ENCODE measurements at regions not wholly inside any gene's neighbourhood (a gene's known extent, or its start where the extent isn't known, plus 50 kb on each side); places are given as distances from the start of the nearest gene placed in this dataset.
A peak's percentile ranks its signal among the peaks of the same experiment; 100 is the strongest.
"Not testable (repeated sequence)": the region's sequence is repeated elsewhere in the genome, so short reads cannot be mapped to it uniquely, and the experiment has no call there.

DNA sequence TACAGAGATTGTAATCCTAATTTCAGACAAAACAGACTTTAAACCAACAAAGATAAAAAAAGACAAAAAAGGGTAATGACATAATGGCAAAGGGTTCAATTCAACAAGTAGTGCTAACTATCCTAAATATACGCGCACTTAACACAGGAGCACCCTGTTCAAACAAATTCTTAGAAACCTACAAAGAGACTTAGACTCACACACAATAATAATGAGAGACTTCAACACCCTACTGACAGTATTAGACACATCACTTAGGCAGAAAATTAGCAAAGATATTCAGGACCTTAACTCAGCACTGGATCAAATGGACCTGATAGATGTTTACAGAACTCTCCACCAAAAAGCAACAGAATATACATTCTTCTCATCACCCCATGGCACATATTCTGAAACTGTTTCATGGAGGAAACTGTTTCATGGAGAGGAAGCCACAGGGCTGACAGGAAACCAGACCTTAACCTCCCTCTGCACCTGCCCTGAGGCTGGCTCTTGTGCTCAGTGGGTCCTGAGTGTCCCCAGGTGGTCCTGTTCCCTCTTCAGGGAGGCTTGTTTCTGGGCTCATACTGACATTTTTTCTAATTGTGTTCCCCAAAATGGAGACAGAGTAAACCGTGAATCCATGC lies 54.7 kb downstream of the OR4M2 start:
- POLR2A ChIA-PET; H3K36me3 ChIP-seq (ENCODE audit: control insufficient read depth in 2 of 2, extremely low read depth in 1 of 2, insufficient read depth in 1 of 2, low read length in 1 of 2); H3K4me1 ChIP-seq (ENCODE audit: control insufficient read depth in 1 of 2, extremely low read depth in 1 of 2, insufficient read depth in 2 of 2, low read length in 2 of 2); H3K4me3 Mint-ChIP-seq; H3K9me3 Mint-ChIP-seq; CTCF ChIA-PET; H3K27ac Mint-ChIP-seq; H3K4me1 Mint-ChIP-seq; H3K27me3 ChIP-seq (replicated peaks in 1 of 2; ENCODE audit: control insufficient read depth in 2 of 2, extremely low read depth in 1 of 2, insufficient read depth in 2 of 2, low read length in 1 of 2); H3K27ac ChIP-seq (ENCODE audit: low read length); H3K36me3 Mint-ChIP-seq; H3K27me3 Mint-ChIP-seq; H3K4me3 ChIP-seq (ENCODE audit: control insufficient read depth in 1 of 2, extremely low read depth in 1 of 2, low read length in 1 of 2); DNase-seq; H3K9me3 ChIP-seq: not testable (repeated sequence)
- peak; percentile 88 to 96 (median 94) for ATAC-seq (replicated peaks in 1 of 4)
- WGBS (ENCODE audit: insufficient coverage), result no CpG with 5 or more reads among the region's 3 CpGs

DNA sequence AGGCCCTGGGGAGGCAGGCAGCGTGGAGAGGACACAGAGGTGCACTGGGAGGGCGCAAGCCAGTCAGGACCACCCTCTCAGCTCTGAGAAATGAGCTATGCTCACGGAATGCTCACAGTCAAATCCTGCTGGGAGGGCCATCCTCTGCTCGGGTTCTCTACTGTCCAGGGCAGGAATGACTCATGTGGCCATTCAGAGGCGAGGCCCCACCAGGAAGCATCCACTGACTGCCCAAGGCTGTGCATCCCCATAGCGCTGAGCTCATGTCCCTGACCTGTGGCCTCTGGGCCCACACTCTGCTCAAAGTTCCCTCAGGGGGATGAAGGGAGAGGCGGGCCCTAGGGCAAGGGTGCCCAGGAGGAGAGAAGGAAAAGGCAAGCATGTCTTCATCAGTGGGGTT lies 57.2 kb downstream of the OR4M2 start:
- H3K9me3 Mint-ChIP-seq; H3K4me3 Mint-ChIP-seq; H3K9me3 ChIP-seq; H3K4me1 ChIP-seq (ENCODE audit: control insufficient read depth in 1 of 2, extremely low read depth in 1 of 2, insufficient read depth in 2 of 2, low read length in 2 of 2); H3K27ac ChIP-seq (ENCODE audit: low read length); H3K4me3 ChIP-seq (ENCODE audit: control insufficient read depth in 1 of 2, extremely low read depth in 1 of 2, low read length in 1 of 2); CTCF ChIA-PET; H3K36me3 ChIP-seq (ENCODE audit: control insufficient read depth in 2 of 2, extremely low read depth in 1 of 2, insufficient read depth in 1 of 2, low read length in 1 of 2); H3K4me1 Mint-ChIP-seq; H3K27me3 Mint-ChIP-seq; DNase-seq; H3K27me3 ChIP-seq (replicated peaks in 1 of 2; ENCODE audit: control insufficient read depth in 2 of 2, extremely low read depth in 1 of 2, insufficient read depth in 2 of 2, low read length in 1 of 2); H3K27ac Mint-ChIP-seq; H3K36me3 Mint-ChIP-seq; ATAC-seq (replicated peaks in 1 of 4); POLR2A ChIA-PET: not testable (repeated sequence)
- WGBS (ENCODE audit: insufficient coverage), result no CpG with 5 or more reads among the region's 7 CpGs

- POLR2A ChIA-PET; H3K36me3 Mint-ChIP-seq; H3K36me3 ChIP-seq (ENCODE audit: control insufficient read depth in 2 of 2, extremely low read depth in 1 of 2, insufficient read depth in 1 of 2, low read length in 1 of 2); H3K9me3 ChIP-seq; CTCF ChIA-PET; H3K27ac ChIP-seq (ENCODE audit: low read length); DNase-seq; H3K27me3 ChIP-seq (replicated peaks in 1 of 2; ENCODE audit: control insufficient read depth in 2 of 2, extremely low read depth in 1 of 2, insufficient read depth in 2 of 2, low read length in 1 of 2); H3K9me3 Mint-ChIP-seq; H3K27ac Mint-ChIP-seq; H3K4me3 ChIP-seq (ENCODE audit: control insufficient read depth in 1 of 2, extremely low read depth in 1 of 2, low read length in 1 of 2); H3K4me1 ChIP-seq (ENCODE audit: control insufficient read depth in 1 of 2, extremely low read depth in 1 of 2, insufficient read depth in 2 of 2, low read length in 2 of 2); H3K4me3 Mint-ChIP-seq; H3K27me3 Mint-ChIP-seq; H3K4me1 Mint-ChIP-seq: not testable (repeated sequence)
- WGBS (ENCODE audit: insufficient coverage), result no CpG with 5 or more reads among the region's 9 CpGs
- ATAC-seq (replicated peaks in 1 of 4), result peak in 2 of 4 experiments; percentile 36 to 40
Observed at GRCh38 chr15:22141106-22141505, 60.8 kb downstream of the OR4M2 start.

GRCh38 chr15:22148109-22148508 lies 67.8 kb downstream of the OR4M2 start:
- H3K4me3 Mint-ChIP-seq; H3K36me3 Mint-ChIP-seq; H3K27ac Mint-ChIP-seq; H3K9me3 ChIP-seq; CTCF ChIA-PET; POLR2A ChIA-PET; H3K27me3 ChIP-seq (replicated peaks in 1 of 2; ENCODE audit: control insufficient read depth in 2 of 2, extremely low read depth in 1 of 2, insufficient read depth in 2 of 2, low read length in 1 of 2); H3K4me1 ChIP-seq (ENCODE audit: control insufficient read depth in 1 of 2, extremely low read depth in 1 of 2, insufficient read depth in 2 of 2, low read length in 2 of 2); H3K4me1 Mint-ChIP-seq; H3K27me3 Mint-ChIP-seq; H3K27ac ChIP-seq (ENCODE audit: low read length); DNase-seq; H3K4me3 ChIP-seq (ENCODE audit: control insufficient read depth in 1 of 2, extremely low read depth in 1 of 2, low read length in 1 of 2); H3K9me3 Mint-ChIP-seq; H3K36me3 ChIP-seq (ENCODE audit: control insufficient read depth in 2 of 2, extremely low read depth in 1 of 2, insufficient read depth in 1 of 2, low read length in 1 of 2): not testable (repeated sequence)
- peak; percentile 96 to 100 (median 96) for ATAC-seq (replicated peaks in 1 of 4)
- no CpG with 5 or more reads among the region's 7 CpGs for WGBS (ENCODE audit: insufficient coverage)

DNA sequence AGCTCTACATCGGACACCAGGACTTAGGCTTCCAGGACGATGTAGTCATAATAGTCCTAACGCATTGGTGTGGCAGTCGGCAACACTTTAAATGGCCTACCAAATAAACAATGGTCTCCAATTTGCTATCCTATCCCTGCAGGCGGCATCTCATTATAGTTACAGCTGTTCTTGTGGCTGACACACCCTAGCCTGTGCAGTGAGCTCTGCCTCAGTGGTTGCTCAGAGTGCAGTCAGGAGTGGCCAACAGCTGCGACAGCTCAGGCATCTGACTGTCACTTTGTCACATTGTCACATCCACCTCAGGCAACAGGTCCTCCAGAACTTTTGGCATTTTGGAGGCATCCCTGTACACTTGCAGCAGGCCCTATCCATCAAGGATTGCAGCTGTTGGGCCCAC lies 77.9 kb downstream of the OR4M2 start:
- POLR2A ChIA-PET; H3K27me3 Mint-ChIP-seq; H3K4me1 Mint-ChIP-seq; H3K27me3 ChIP-seq (replicated peaks in 1 of 2; ENCODE audit: control insufficient read depth in 2 of 2, extremely low read depth in 1 of 2, insufficient read depth in 2 of 2, low read length in 1 of 2); CTCF ChIA-PET; H3K36me3 Mint-ChIP-seq; H3K4me3 ChIP-seq (ENCODE audit: control insufficient read depth in 1 of 2, extremely low read depth in 1 of 2, low read length in 1 of 2); H3K4me3 Mint-ChIP-seq; H3K27ac ChIP-seq (ENCODE audit: low read length); ATAC-seq (replicated peaks in 1 of 4); H3K36me3 ChIP-seq (ENCODE audit: control insufficient read depth in 2 of 2, extremely low read depth in 1 of 2, insufficient read depth in 1 of 2, low read length in 1 of 2); H3K4me1 ChIP-seq (ENCODE audit: control insufficient read depth in 1 of 2, extremely low read depth in 1 of 2, insufficient read depth in 2 of 2, low read length in 2 of 2); H3K9me3 Mint-ChIP-seq; H3K9me3 ChIP-seq; DNase-seq; H3K27ac Mint-ChIP-seq: not testable (repeated sequence)
- no CpG with 5 or more reads among the region's 6 CpGs for WGBS (ENCODE audit: insufficient coverage)

- H3K27ac Mint-ChIP-seq; CTCF ChIA-PET; H3K36me3 Mint-ChIP-seq; H3K36me3 ChIP-seq (ENCODE audit: control insufficient read depth in 2 of 2, extremely low read depth in 1 of 2, insufficient read depth in 1 of 2, low read length in 1 of 2); POLR2A ChIA-PET; H3K9me3 Mint-ChIP-seq; H3K27ac ChIP-seq (ENCODE audit: low read length); DNase-seq; H3K4me1 ChIP-seq (ENCODE audit: control insufficient read depth in 1 of 2, extremely low read depth in 1 of 2, insufficient read depth in 2 of 2, low read length in 2 of 2); H3K4me1 Mint-ChIP-seq; H3K4me3 ChIP-seq (ENCODE audit: control insufficient read depth in 1 of 2, extremely low read depth in 1 of 2, low read length in 1 of 2); H3K4me3 Mint-ChIP-seq; H3K27me3 ChIP-seq (replicated peaks in 1 of 2; ENCODE audit: control insufficient read depth in 2 of 2, extremely low read depth in 1 of 2, insufficient read depth in 2 of 2, low read length in 1 of 2); H3K27me3 Mint-ChIP-seq; H3K9me3 ChIP-seq: not testable (repeated sequence)
- no CpG with 5 or more reads among the region's 8 CpGs for WGBS (ENCODE audit: insufficient coverage)
- peak; percentile 62 to 67 (median 64) for ATAC-seq (replicated peaks in 1 of 4)
Observed at GRCh38 chr15:22160283-22160682, 80.0 kb downstream of the OR4M2 start.

GRCh38 chr15:22160741-22161140 lies 80.4 kb downstream of the OR4M2 start:
- POLR2A ChIA-PET, CTCF ChIA-PET: not testable (repeated sequence)

More at GRCh38 chr15:22160741-22161140, 80.4 kb downstream of the OR4M2 start:
- not testable (repeated sequence) for H3K27me3 Mint-ChIP-seq; DNase-seq; H3K4me1 Mint-ChIP-seq; H3K4me3 ChIP-seq (ENCODE audit: control insufficient read depth in 1 of 2, extremely low read depth in 1 of 2, low read length in 1 of 2); H3K36me3 Mint-ChIP-seq; H3K4me1 ChIP-seq (ENCODE audit: control insufficient read depth in 1 of 2, extremely low read depth in 1 of 2, insufficient read depth in 2 of 2, low read length in 2 of 2); H3K27me3 ChIP-seq (replicated peaks in 1 of 2; ENCODE audit: control insufficient read depth in 2 of 2, extremely low read depth in 1 of 2, insufficient read depth in 2 of 2, low read length in 1 of 2); H3K9me3 ChIP-seq; H3K27ac ChIP-seq (ENCODE audit: low read length); H3K36me3 ChIP-seq (ENCODE audit: control insufficient read depth in 2 of 2, extremely low read depth in 1 of 2, insufficient read depth in 1 of 2, low read length in 1 of 2); H3K4me3 Mint-ChIP-seq; H3K9me3 Mint-ChIP-seq; H3K27ac Mint-ChIP-seq
- WGBS (ENCODE audit: insufficient coverage), result no CpG with 5 or more reads among the region's 2 CpGs
- peak; percentile 68 to 76 (median 72) for ATAC-seq (replicated peaks in 1 of 4)
